GM12875 (cell line): ENCODE measurements at regions not wholly inside any gene's neighbourhood (a gene's known extent, or its start where the extent isn't known, plus 50 kb on each side); places are given as distances from the start of the nearest gene placed in this dataset.

Experiments
- H3K4me3 ChIP-seq: one replicate; pipeline ENCODE4 v1.5.1; 2011; ENCODE audit warnings: low read depth, low read length, control low read depth
- TF ChIP-seq, protein P1 (sequence below): IDR thresholded peaks from 2 replicates; pipeline ENCODE4 v1.5.1; 2011; ENCODE audit warnings: low read depth, mild to moderate bottlenecking, control low read depth, inconsistent platforms, low read length, moderate library complexity, borderline replicate concordance; ENCODE audit not compliant: insufficient read depth

DNA sequence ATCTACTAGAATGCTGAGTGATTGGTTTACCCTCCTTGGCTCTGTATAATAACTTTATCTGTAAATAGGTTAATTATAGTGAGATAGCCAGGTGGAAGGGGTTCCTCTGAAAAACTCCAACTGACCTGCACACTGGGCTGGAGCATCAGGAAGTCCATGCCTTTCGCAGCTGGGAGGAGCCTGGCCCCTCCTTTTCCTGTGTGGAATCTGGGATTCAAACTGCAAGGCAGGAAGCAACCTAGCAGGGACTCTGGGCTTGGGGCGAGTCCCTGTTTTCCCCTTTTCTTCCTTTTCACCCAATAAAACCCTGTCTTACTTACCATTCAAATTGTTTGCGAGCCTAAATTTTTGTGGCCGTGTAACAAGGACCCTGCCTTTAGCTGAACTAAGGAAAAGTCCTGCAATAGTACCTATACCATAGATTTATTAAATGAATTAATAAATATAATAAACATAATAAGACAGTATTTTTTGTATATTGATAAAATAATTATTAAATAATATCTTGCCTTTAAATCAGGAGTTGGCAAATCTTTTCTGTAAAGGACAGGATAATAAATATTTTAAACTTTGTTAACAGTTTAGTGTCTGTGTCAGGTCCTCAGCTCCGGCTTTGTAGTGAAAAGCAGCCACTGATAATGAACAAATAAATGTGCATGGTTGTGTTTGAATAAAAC lies 406.2 kb upstream of the MMS22L start:
- no peak overlapping the region for H3K4me3 ChIP-seq
- TF ChIP-seq, protein P1, sequence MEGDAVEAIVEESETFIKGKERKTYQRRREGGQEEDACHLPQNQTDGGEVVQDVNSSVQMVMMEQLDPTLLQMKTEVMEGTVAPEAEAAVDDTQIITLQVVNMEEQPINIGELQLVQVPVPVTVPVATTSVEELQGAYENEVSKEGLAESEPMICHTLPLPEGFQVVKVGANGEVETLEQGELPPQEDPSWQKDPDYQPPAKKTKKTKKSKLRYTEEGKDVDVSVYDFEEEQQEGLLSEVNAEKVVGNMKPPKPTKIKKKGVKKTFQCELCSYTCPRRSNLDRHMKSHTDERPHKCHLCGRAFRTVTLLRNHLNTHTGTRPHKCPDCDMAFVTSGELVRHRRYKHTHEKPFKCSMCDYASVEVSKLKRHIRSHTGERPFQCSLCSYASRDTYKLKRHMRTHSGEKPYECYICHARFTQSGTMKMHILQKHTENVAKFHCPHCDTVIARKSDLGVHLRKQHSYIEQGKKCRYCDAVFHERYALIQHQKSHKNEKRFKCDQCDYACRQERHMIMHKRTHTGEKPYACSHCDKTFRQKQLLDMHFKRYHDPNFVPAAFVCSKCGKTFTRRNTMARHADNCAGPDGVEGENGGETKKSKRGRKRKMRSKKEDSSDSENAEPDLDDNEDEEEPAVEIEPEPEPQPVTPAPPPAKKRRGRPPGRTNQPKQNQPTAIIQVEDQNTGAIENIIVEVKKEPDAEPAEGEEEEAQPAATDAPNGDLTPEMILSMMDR = no peak

DNA sequence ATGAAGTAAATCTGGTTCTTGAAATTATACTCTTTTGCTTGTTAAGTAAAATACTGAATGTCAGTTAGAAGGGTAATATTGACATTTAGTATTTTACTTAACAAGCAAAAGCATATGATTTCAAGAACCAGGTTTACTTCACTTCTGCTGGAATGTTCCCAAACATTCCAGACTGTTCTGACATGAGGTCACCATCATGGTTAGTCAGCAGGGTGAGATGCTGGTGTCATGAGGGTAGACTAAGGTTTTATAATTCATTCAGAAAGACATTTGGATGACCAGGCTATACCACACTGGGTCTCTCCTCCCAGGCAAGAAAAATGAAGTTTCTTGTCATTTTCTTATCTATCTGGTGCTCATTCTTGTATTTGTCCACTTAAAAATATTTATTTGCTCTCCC lies 414.4 kb upstream of the MMS22L start:
- no peak overlapping the region for H3K4me3 ChIP-seq
- TF ChIP-seq, protein P1 = no peak

DNA sequence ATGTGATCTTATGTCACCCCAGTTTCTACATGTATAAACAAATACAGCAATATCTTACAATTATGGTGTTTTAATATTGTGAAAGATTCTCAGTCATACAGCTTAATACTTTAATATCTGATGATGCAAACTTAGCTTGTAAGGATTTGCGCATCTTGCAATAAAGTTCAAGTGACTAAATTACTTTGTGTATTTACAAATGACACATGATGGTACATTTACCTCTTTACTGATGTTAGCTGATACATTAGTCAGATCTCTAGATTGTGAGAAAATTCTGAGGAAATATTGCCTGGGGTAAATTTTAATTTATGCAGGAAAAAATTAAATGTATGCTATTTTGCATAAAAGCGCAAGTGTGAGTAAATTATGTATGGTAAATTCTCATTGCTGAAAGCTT lies 418.8 kb upstream of the MMS22L start:
- TF ChIP-seq, protein P1 = no peak
- no peak overlapping the region for H3K4me3 ChIP-seq

DNA sequence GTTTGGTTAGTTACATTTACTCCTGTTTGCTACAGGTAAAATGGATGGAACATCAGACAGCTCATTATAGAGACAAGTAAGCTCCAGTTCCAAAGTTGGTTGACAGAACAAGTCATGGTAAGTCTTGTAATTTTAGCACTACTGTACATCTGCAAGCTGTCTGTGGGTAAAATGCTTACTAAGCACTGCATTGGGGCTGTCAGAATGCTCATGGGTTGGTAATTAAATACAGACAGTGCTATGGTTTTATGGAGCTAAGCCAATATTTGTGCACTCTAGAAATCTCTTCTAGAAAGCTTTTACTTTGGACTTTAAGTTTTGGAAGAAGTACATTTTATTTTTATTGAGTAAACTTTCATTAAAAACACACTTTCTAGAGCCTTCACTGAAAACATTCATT lies 419.2 kb upstream of the MMS22L start:
- H3K4me3 ChIP-seq = no peak overlapping the region
- TF ChIP-seq, protein P1 = no peak

DNA sequence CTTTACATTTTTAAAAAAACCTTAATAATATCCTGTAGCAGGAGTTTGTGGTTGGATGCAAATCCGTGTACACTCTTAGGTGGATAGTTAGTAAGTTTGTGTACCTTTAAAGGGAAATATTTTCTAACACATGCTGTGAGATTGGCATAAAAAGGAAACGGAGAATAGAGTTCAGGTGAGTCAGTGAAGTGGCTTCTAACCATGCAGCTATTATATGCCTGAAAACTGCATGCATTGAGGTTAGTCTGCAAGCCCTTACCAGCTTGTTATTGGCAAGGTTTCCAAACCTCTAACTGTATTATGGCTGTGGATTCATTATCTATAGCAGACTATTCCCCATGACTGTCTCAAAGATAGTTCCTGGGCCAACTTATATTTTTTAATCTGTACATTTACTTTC lies 420.6 kb upstream of the MMS22L start:
- no peak overlapping the region for H3K4me3 ChIP-seq
- TF ChIP-seq, protein P1 = no peak

DNA sequence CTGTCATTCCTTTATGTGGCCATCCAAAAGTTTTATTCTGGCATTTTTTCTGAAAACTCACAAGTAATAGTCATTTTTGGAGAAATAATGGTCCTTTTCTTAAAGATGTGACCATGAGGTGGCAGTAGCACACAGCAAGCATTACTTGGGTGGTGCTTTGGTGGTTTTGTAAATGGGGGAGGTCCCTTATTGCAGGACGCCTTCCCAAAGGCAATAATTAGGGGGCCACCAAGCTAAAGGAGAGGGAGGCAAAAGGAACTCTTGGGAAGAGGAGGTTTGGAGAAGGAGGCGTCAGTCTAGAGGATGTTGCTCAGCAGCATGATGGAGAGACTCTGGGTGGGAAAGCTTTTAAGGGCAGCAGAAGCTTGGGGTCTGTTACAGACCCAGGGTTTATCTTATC lies 422.6 kb upstream of the MMS22L start:
- H3K4me3 ChIP-seq = no peak overlapping the region
- TF ChIP-seq, protein P1 = peak; percentile 18; the same call in 1 of the 2 replicates

DNA sequence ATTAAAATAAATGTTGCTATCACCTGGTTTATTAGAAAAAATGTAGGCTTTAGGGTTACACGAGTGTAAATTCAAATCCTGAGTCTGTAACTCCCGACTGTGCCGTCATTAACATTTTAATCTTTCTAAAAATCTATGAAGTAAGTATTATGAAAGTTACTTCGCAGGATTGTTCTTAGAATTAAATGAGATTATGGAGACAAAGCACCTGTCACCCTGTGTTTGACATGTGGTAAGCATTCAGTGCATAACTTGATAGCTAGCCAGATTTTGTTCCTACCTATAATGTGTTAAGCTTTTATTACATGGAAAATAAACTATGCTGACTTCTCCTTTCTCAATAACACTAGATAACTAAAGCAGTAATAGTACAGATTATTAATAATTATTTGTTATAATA lies 429.7 kb upstream of the MMS22L start:
- no peak overlapping the region for H3K4me3 ChIP-seq
- TF ChIP-seq, protein P1 = no peak
